ENCODE measurements at regions not wholly inside any gene's neighbourhood (a gene's known extent, or its start where the extent isn't known, plus 50 kb on each side); places are given as distances from the start of the nearest gene placed in this dataset.

- Histone ChIP-seq H3K27me3 (no peaks in the 10 kb centered on the region), H3K9me3 (no peaks in the 10 kb centered on the region), H3K27ac (no peak overlapping the region), H3K4me1 (no peaks in the 10 kb centered on the region), H3K36me3 (no peaks in the 10 kb centered on the region), H3K4me3 (no peak overlapping the region)
- no peak for TF ChIP-seq POLR2A (IDR thresholded peaks at IDR 0.05)
- no peak for TF ChIP-seq CTCF (IDR thresholded peaks at IDR 0.05)
- no peak for DNase-seq
- intact Hi-C loops (cut with DNase I) = no loop called here
- 83 to 88% methylated on average over 3 of the region's 3 CpGs for WGBS, 2 donors
Observed at GRCh38 chr4:124540014-124540413, 172.5 kb downstream of the ANKRD50 start.

GRCh38 chr4:124541652-124542420 lies 170.7 kb downstream of the ANKRD50 start:
- 71 to 76% methylated on average over 4 of the region's 4 CpGs for WGBS, 2 donors
- intact Hi-C loops (cut with DNase I) = no loop called here

GRCh38 chr4:124555959-124556358 lies 156.6 kb downstream of the ANKRD50 start:
- Histone ChIP-seq H3K27me3 (no peaks in the 10 kb centered on the region), H3K9me3 (no peaks in the 10 kb centered on the region), H3K36me3 (no peaks in the 10 kb centered on the region), H3K4me1 (no peaks in the 10 kb centered on the region), H3K4me3 (no peak overlapping the region), H3K27ac (no peak overlapping the region)
- TF ChIP-seq POLR2A (IDR thresholded peaks at IDR 0.05) (no peak), CTCF (IDR thresholded peaks at IDR 0.05) (no peak)
- no peak for DNase-seq
- intact Hi-C loops (cut with DNase I) = no loop called here
- 84 to 89% methylated on average over 8 of the region's 8 CpGs for WGBS, 2 donors

More at GRCh38 chr4:124541652-124542420, 170.7 kb downstream of the ANKRD50 start:
- TF ChIP-seq CTCF (IDR thresholded peaks at IDR 0.05) (no peak), POLR2A (IDR thresholded peaks at IDR 0.05) (no peak)
- no peak for DNase-seq
- Histone ChIP-seq H3K27me3 (no peaks in the 10 kb centered on the region), H3K4me1 (no peaks in the 10 kb centered on the region), H3K4me3 (no peak overlapping the region), H3K36me3 (no peaks in the 10 kb centered on the region), H3K9me3 (no peaks in the 10 kb centered on the region), H3K27ac (no peak overlapping the region)

- Histone ChIP-seq H3K4me3 (no peak overlapping the region), H3K27ac (no peak overlapping the region), H3K27me3 (no peaks in the 10 kb centered on the region), H3K4me1 (no peaks in the 10 kb centered on the region), H3K36me3 (no peaks in the 10 kb centered on the region), H3K9me3 (no peaks in the 10 kb centered on the region)
- intact Hi-C loops (cut with DNase I) = no loop called here
- TF ChIP-seq CTCF (IDR thresholded peaks at IDR 0.05) = no peak
- no peak for TF ChIP-seq POLR2A (IDR thresholded peaks at IDR 0.05)
- DNase-seq = no peak
- WGBS, 2 donors = 39 to 63% methylated on average over 1 of the region's 1 CpG
Observed at GRCh38 chr4:124564121-124564520, 148.4 kb downstream of the ANKRD50 start.

- H3K4me1 ChIP-seq = no peaks in the 10 kb centered on the region
- intact Hi-C loops (cut with DNase I) = no loop called here
- H3K4me3 ChIP-seq = no peak overlapping the region
- no peaks in the 10 kb centered on the region for H3K9me3 ChIP-seq
- DNase-seq = no peak
- WGBS, 2 donors = 54 to 57% methylated on average over 4 of the region's 4 CpGs
- no peaks in the 10 kb centered on the region for H3K27me3 ChIP-seq
- no peaks in the 10 kb centered on the region for H3K36me3 ChIP-seq
- no peak overlapping the region for H3K27ac ChIP-seq
- TF ChIP-seq CTCF (IDR thresholded peaks at IDR 0.05) (no peak), POLR2A (IDR thresholded peaks at IDR 0.05) (no peak)
Observed at GRCh38 chr4:124565371-124565770, 147.2 kb downstream of the ANKRD50 start.

Measured in esophagus squamous epithelium (tissue), 5 donors.